HEK293 (cell line): ENCODE measurements at regions not wholly inside any gene's neighbourhood (a gene's known extent, or its start where the extent isn't known, plus 50 kb on each side); places are given as distances from the start of the nearest gene placed in this dataset.

Experiments used
- HIC1 ChIP-seq: fragments of 450-650 bp; formaldehyde crosslinking; IDR thresholded peaks from 2 replicates; pipeline ENCODE4 v1.5.1; 2016; ENCODE audit warnings: missing biosample characterization, missing genetic modification characterization
- KLF8 ChIP-seq: fragments of 450-650 bp; formaldehyde crosslinking; IDR thresholded peaks from 2 replicates; pipeline ENCODE4 v1.5.1; 2016; ENCODE audit warnings: missing biosample characterization, missing genetic modification characterization
- TRIM28 ChIP-seq: IDR thresholded peaks from 2 replicates; pipeline ENCODE4 v1.6.1; 2011; ENCODE audit warnings: low read length, control low read depth, borderline replicate concordance
- YY1 ChIP-seq: fragments of 450-650 bp; formaldehyde crosslinking; IDR thresholded peaks from 2 replicates; pipeline ENCODE4 v1.5.1; 2018; ENCODE audit warnings: missing biosample characterization, missing genetic modification characterization
- ZNF133 ChIP-seq: fragments of 450-650 bp; formaldehyde crosslinking; IDR thresholded peaks from 2 replicates; pipeline ENCODE4 v1.5.1; 2016; ENCODE audit warnings: missing biosample characterization, missing genetic modification characterization
- ZNF701 ChIP-seq: fragments of 450-650 bp; formaldehyde crosslinking; IDR thresholded peaks from 2 replicates; pipeline ENCODE4 v1.5.1; 2016; ENCODE audit warnings: missing biosample characterization, missing genetic modification characterization
- ZNF776 ChIP-seq: fragments of 450-650 bp; formaldehyde crosslinking; IDR thresholded peaks from 2 replicates; pipeline ENCODE4 v1.5.0; 2017; ENCODE audit warnings: missing biosample characterization, missing genetic modification characterization, borderline replicate concordance
- ZNF837 ChIP-seq: fragments of 450-650 bp; formaldehyde crosslinking; IDR thresholded peaks from 2 replicates; pipeline ENCODE4 v1.5.1; 2016; ENCODE audit warnings: missing biosample characterization, missing genetic modification characterization
- TF ChIP-seq, protein P1 (sequence below): fragments of 450-650 bp; formaldehyde crosslinking; IDR thresholded peaks from 2 replicates; pipeline ENCODE4 v1.5.1; 2016; ENCODE audit warnings: missing biosample characterization, missing genetic modification characterization

DNA sequence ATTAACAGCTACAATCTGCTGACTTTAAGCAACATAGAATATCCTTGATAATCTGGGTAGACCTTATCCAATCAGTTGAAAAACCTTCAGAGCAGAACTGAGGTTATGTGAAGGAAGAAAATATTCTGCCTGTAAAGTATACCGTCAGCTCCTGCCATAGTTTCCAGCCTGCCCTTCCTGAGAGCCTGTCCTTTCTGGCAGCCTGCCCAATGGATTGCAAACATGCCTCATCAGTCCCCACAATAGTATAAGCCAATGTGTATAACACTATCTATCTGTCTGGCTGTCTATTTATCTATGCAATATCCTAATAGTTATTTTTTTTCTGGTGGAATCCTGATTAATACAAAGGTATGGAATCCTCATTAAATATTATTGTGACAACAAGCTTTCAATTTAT lies 489.2 kb upstream of the KCND2 start:
- TF ChIP-seq ZNF133 (tag by site-specific recombination) (no peak), HIC1 (tag by site-specific recombination) (no peak), ZNF701 (tag by site-specific recombination) (no peak), TRIM28 (no peak), KLF8 (tag by site-specific recombination) (no peak), ZNF837 (no peak), ZNF776 (tag by site-specific recombination) (no peak), YY1 (tag by site-specific recombination) (no peak)
- TF ChIP-seq, protein P1, sequence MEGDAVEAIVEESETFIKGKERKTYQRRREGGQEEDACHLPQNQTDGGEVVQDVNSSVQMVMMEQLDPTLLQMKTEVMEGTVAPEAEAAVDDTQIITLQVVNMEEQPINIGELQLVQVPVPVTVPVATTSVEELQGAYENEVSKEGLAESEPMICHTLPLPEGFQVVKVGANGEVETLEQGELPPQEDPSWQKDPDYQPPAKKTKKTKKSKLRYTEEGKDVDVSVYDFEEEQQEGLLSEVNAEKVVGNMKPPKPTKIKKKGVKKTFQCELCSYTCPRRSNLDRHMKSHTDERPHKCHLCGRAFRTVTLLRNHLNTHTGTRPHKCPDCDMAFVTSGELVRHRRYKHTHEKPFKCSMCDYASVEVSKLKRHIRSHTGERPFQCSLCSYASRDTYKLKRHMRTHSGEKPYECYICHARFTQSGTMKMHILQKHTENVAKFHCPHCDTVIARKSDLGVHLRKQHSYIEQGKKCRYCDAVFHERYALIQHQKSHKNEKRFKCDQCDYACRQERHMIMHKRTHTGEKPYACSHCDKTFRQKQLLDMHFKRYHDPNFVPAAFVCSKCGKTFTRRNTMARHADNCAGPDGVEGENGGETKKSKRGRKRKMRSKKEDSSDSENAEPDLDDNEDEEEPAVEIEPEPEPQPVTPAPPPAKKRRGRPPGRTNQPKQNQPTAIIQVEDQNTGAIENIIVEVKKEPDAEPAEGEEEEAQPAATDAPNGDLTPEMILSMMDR: no peak
